ENCODE measurements at regions not wholly inside any gene's neighbourhood (a gene's known extent, or its start where the extent isn't known, plus 50 kb on each side); places are given as distances from the start of the nearest gene placed in this dataset.

DNA sequence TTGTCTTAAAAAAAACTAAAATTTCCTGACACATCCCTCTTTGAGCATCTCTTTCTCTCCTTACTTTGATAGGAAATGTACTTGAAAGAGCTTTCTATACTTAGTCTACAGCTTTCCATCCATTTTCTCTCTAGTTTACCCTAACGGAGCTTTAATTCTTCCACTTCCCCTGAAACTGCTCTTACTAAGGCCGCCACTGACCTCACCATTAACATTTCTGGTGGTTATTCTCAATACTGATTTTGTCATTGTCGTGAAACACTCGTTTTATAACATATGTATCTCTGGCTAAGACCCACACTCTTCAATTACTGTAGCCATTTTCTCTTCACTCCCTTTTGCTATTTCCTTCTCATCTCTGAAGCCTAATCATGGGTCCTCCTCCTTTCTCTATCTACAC is 262.0 kb upstream of the FERD3L start:
- TF ChIP-seq EP300 (IDR thresholded peaks at IDR 0.05; ENCODE audit: borderline replicate concordance) (no peak), YY1 (IDR thresholded peaks at IDR 0.05; ENCODE audit: low read depth) (no peak), NFIC (IDR thresholded peaks at IDR 0.05) (no peak), CREB1 (IDR thresholded peaks at IDR 0.05; ENCODE audit: low read depth) (no peak), TAF1 (IDR thresholded peaks at IDR 0.05; ENCODE audit: low read depth) (no peak), RAD21 (IDR thresholded peaks at IDR 0.05; ENCODE audit: low read depth) (no peak), EGR1 (IDR thresholded peaks at IDR 0.05) (no peak), TCF12 (IDR thresholded peaks at IDR 0.05; ENCODE audit: low read depth) (no peak), CEBPB (IDR thresholded peaks at IDR 0.05) (no peak), ZBTB7A (IDR thresholded peaks at IDR 0.05; ENCODE audit: low read depth) (no peak)
- TF ChIP-seq, protein P1, sequence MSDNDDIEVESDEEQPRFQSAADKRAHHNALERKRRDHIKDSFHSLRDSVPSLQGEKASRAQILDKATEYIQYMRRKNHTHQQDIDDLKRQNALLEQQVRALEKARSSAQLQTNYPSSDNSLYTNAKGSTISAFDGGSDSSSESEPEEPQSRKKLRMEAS (IDR thresholded peaks at IDR 0.05), result no peak
- TF ChIP-seq, protein P2, sequence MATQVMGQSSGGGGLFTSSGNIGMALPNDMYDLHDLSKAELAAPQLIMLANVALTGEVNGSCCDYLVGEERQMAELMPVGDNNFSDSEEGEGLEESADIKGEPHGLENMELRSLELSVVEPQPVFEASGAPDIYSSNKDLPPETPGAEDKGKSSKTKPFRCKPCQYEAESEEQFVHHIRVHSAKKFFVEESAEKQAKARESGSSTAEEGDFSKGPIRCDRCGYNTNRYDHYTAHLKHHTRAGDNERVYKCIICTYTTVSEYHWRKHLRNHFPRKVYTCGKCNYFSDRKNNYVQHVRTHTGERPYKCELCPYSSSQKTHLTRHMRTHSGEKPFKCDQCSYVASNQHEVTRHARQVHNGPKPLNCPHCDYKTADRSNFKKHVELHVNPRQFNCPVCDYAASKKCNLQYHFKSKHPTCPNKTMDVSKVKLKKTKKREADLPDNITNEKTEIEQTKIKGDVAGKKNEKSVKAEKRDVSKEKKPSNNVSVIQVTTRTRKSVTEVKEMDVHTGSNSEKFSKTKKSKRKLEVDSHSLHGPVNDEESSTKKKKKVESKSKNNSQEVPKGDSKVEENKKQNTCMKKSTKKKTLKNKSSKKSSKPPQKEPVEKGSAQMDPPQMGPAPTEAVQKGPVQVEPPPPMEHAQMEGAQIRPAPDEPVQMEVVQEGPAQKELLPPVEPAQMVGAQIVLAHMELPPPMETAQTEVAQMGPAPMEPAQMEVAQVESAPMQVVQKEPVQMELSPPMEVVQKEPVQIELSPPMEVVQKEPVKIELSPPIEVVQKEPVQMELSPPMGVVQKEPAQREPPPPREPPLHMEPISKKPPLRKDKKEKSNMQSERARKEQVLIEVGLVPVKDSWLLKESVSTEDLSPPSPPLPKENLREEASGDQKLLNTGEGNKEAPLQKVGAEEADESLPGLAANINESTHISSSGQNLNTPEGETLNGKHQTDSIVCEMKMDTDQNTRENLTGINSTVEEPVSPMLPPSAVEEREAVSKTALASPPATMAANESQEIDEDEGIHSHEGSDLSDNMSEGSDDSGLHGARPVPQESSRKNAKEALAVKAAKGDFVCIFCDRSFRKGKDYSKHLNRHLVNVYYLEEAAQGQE (IDR thresholded peaks at IDR 0.05; ENCODE audit: low read depth), result no peak
- TF ChIP-seq, protein P3, sequence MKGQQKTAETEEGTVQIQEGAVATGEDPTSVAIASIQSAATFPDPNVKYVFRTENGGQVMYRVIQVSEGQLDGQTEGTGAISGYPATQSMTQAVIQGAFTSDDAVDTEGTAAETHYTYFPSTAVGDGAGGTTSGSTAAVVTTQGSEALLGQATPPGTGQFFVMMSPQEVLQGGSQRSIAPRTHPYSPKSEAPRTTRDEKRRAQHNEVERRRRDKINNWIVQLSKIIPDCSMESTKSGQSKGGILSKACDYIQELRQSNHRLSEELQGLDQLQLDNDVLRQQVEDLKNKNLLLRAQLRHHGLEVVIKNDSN (IDR thresholded peaks at IDR 0.05), result no peak

Measured in Ishikawa (cell line).